ENCODE measurements at regions not wholly inside any gene's neighbourhood (a gene's known extent, or its start where the extent isn't known, plus 50 kb on each side); places are given as distances from the start of the nearest gene placed in this dataset.
"Not testable (repeated sequence)": the region's sequence is repeated elsewhere in the genome, so short reads cannot be mapped to it uniquely, and the experiment has no call there.

- Histone ChIP-seq H3K4me3 (no peak overlapping the region), H3K4me1 (no peaks in the 10 kb centered on the region), H3K9me3 (no peaks in the 10 kb centered on the region), H3K27ac (no peak overlapping the region), H3K36me3 (no peaks in the 10 kb centered on the region), H3K27me3 (no peaks in the 10 kb centered on the region)
- DNase-seq: no peak
- TF ChIP-seq POLR2A (IDR thresholded peaks at IDR 0.05) (no peak), CTCF (IDR thresholded peaks at IDR 0.05) (no peak), POLR2AphosphoS5 (IDR thresholded peaks at IDR 0.05) (no peak), EP300 (IDR thresholded peaks at IDR 0.05) (no peak)
- WGBS, 2 donors: 54 to 79% methylated on average over 2 of the region's 2 CpGs
- intact Hi-C loops (cut with DNase I): no loop called here
Observed at GRCh38 chr2:199186301-199186751, 271.4 kb downstream of the SATB2 start.

GRCh38 chr2:199185174-199185573, 272.6 kb downstream of the SATB2 start:
- H3K4me1 ChIP-seq; H3K27me3 ChIP-seq; DNase-seq; H3K27ac ChIP-seq; intact Hi-C loops (cut with DNase I); H3K9me3 ChIP-seq; H3K36me3 ChIP-seq; H3K4me3 ChIP-seq: not testable (repeated sequence)
- 73 to 92% methylated on average over 5 of the region's 5 CpGs for WGBS, 2 donors

- TF ChIP-seq POLR2AphosphoS5 (IDR thresholded peaks at IDR 0.05) (no peak), CTCF (IDR thresholded peaks at IDR 0.05) (no peak), EP300 (IDR thresholded peaks at IDR 0.05) (no peak), POLR2A (IDR thresholded peaks at IDR 0.05) (no peak)
- H3K9me3 ChIP-seq: no peaks in the 10 kb centered on the region
- H3K36me3 ChIP-seq: no peaks in the 10 kb centered on the region
- H3K4me3 ChIP-seq: no peak overlapping the region
- H3K27ac ChIP-seq: no peak overlapping the region
- 70 to 87% methylated on average over 5 of the region's 5 CpGs for WGBS, 2 donors
- H3K27me3 ChIP-seq: no peaks in the 10 kb centered on the region
- no peaks in the 10 kb centered on the region for H3K4me1 ChIP-seq
- no peak for DNase-seq
- intact Hi-C loops (cut with DNase I): no loop called here
Observed at GRCh38 chr2:199163613-199164458, 293.9 kb downstream of the SATB2 start.

GRCh38 chr2:199160677-199161465, 296.9 kb downstream of the SATB2 start:
- TF ChIP-seq CTCF (IDR thresholded peaks at IDR 0.05): no peak
- 84 to 91% methylated on average over 1 of the region's 1 CpG for WGBS, 2 donors
- no peaks in the 10 kb centered on the region for H3K4me1 ChIP-seq
- H3K27ac ChIP-seq: no peak overlapping the region
- H3K36me3 ChIP-seq: no peaks in the 10 kb centered on the region
- no peak for DNase-seq
- H3K9me3 ChIP-seq: no peaks in the 10 kb centered on the region
- intact Hi-C loops (cut with DNase I): no loop called here
- H3K27me3 ChIP-seq: no peaks in the 10 kb centered on the region
- no peak overlapping the region for H3K4me3 ChIP-seq

- H3K36me3 ChIP-seq: no peaks in the 10 kb centered on the region
- H3K4me1 ChIP-seq: no peaks in the 10 kb centered on the region
- DNase-seq: no peak
- no peak overlapping the region for H3K27ac ChIP-seq
- H3K4me3 ChIP-seq: no peak overlapping the region
- intact Hi-C loops (cut with DNase I): no loop called here
- WGBS, 2 donors: 72 to 96% methylated on average over 4 of the region's 4 CpGs
- TF ChIP-seq EP300 (IDR thresholded peaks at IDR 0.05) (no peak), CTCF (IDR thresholded peaks at IDR 0.05) (no peak), POLR2AphosphoS5 (IDR thresholded peaks at IDR 0.05) (no peak), POLR2A (IDR thresholded peaks at IDR 0.05) (no peak)
- no peaks in the 10 kb centered on the region for H3K9me3 ChIP-seq
- no peaks in the 10 kb centered on the region for H3K27me3 ChIP-seq
Observed at GRCh38 chr2:199160081-199160480, 297.7 kb downstream of the SATB2 start.

Measured in sigmoid colon (tissue), 6 donors.